Activated CD8-positive, alpha-beta T cell treated with anti-CD3 and anti-CD28 coated beads for 36 hours (primary cell): ENCODE measurements at regions not wholly inside any gene's neighbourhood (a gene's known extent, or its start where the extent isn't known, plus 50 kb on each side); places are given as distances from the start of the nearest gene placed in this dataset.

Experiments used
- ATAC-seq: fragments of 200-7000 bp; cut with Tn5 transposase; one replicate; pipeline ENCODE4 v1.10.0; 2021; ENCODE audit warnings: mild to moderate bottlenecking, moderate library complexity
- CTCF ChIA-PET: fragments of 350-600 bp; sonication (Branson Sonifier 250); formaldehyde crosslinking; loops from one replicate; lab custom pipeline; 2021; ENCODE audit warnings: antibody characterized with exemption; lab: Charles Lee
- POLR2A ChIA-PET: fragments of 350-600 bp; sonication (Branson Sonifier 250); formaldehyde crosslinking; loops from one replicate; lab custom pipeline; 2021; ENCODE audit warnings: antibody characterized with exemption; lab: Charles Lee
- DNase-seq: peaks from one replicate; pipeline ENCODE4 v3.0.0-alpha.2; 2020
- H3K27ac Mint-ChIP-seq: one replicate; pipeline ENCODE4 v1.8.0; 2021; ENCODE audit warnings: mild to moderate bottlenecking, mixed read lengths
- H3K27me3 Mint-ChIP-seq: one replicate; pipeline ENCODE4 v1.8.0; 2021; ENCODE audit warnings: mixed read lengths
- H3K36me3 Mint-ChIP-seq: one replicate; pipeline ENCODE4 v1.8.0; 2021; ENCODE audit warnings: low read depth, mixed read lengths
- H3K4me1 Mint-ChIP-seq: one replicate; pipeline ENCODE4 v1.8.0; 2021; ENCODE audit warnings: low read depth, mixed read lengths
- H3K4me3 Mint-ChIP-seq: one replicate; pipeline ENCODE4 v1.8.0; 2021; ENCODE audit warnings: mild to moderate bottlenecking, moderate library complexity, mixed read lengths
- H3K9me3 Mint-ChIP-seq: one replicate; pipeline ENCODE4 v1.8.0; 2021; ENCODE audit warnings: mixed read lengths
- intact Hi-C: fragments of 100-400 bp; cut with micrococcal nuclease; formaldehyde crosslinking; loops from one replicate; pipeline ENCODE4 v1.10.0; 2022
- TF ChIP-seq, protein P1 (sequence below): fragments of 200-600 bp; IDR thresholded peaks from one replicate; pipeline ENCODE4 v1.8.0; 2022; ENCODE audit warnings: antibody characterized with exemption, mild to moderate bottlenecking

DNA sequence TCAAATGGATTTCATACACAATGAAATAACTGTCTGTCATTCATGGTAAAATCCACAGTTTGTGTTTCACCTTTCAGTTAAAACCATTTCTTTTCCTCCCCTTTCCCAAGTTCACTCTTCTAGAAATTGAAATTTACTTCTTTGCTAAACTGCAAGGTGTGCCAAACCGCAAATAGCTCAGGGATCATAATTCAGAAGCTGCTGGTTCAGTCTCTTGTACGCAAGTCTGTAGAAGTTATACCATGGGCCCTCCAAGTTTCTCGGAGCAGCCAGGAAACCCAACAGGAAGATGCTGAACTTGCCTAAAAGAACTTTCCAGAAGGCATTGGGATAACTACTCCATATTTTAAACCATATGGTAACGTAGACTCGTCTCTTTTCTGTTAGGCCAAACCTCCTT, 268.9 kb downstream of the FLRT2 start:
- intact Hi-C loops, result no loop called here
- DNase-seq, result no peak
- Mint-ChIP-seq H3K4me1 (no peaks in the 10 kb centered on the region), H3K9me3 (no peaks in the 10 kb centered on the region), H3K27ac (no peak overlapping the region), H3K36me3 (no peaks in the 10 kb centered on the region), H3K27me3 (no peaks in the 10 kb centered on the region), H3K4me3 (no peak overlapping the region)
- ChIA-PET CTCF (no interaction called here), POLR2A (no interaction called here)
- TF ChIP-seq, protein P1, sequence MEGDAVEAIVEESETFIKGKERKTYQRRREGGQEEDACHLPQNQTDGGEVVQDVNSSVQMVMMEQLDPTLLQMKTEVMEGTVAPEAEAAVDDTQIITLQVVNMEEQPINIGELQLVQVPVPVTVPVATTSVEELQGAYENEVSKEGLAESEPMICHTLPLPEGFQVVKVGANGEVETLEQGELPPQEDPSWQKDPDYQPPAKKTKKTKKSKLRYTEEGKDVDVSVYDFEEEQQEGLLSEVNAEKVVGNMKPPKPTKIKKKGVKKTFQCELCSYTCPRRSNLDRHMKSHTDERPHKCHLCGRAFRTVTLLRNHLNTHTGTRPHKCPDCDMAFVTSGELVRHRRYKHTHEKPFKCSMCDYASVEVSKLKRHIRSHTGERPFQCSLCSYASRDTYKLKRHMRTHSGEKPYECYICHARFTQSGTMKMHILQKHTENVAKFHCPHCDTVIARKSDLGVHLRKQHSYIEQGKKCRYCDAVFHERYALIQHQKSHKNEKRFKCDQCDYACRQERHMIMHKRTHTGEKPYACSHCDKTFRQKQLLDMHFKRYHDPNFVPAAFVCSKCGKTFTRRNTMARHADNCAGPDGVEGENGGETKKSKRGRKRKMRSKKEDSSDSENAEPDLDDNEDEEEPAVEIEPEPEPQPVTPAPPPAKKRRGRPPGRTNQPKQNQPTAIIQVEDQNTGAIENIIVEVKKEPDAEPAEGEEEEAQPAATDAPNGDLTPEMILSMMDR, result no peak
- ATAC-seq, result no peak

GRCh38 chr14:85793533-85793932, 263.6 kb downstream of the FLRT2 start:
- POLR2A ChIA-PET, result no interaction called here
- intact Hi-C loops, result no loop called here
- TF ChIP-seq, protein P1, result no peak
- H3K27me3 Mint-ChIP-seq, result peaks cover 7% of the 10 kb centered on the region
- H3K27ac Mint-ChIP-seq, result no peak overlapping the region
- CTCF ChIA-PET, result no interaction called here
- H3K9me3 Mint-ChIP-seq, result no peaks in the 10 kb centered on the region
- DNase-seq (no peak), ATAC-seq (no peak)
- H3K4me3 Mint-ChIP-seq, result no peak overlapping the region
- H3K4me1 Mint-ChIP-seq, result peaks cover 7% of the 10 kb centered on the region
- H3K36me3 Mint-ChIP-seq, result no peaks in the 10 kb centered on the region

DNA sequence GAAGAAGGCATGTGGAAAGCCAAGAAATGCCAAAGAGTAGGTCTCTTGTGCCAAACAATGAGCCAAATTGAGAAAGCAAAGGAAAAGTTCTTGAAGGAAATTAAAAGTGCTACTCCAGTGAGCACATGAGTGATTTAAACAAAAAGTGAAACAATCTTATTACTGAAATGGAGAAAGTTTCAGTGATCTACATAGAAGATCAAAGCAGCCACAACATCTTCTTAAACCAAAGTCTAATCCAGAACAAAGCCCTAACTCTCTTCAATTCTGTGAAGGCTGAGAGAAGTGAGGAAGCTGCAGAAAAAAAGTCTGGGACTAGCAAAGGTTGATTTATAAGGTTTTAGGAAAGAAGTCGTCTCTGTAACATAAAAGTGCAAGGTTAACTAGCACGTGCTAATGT, 259.6 kb downstream of the FLRT2 start:
- H3K36me3 Mint-ChIP-seq, result no peaks in the 10 kb centered on the region
- H3K27ac Mint-ChIP-seq, result no peak overlapping the region
- H3K4me1 Mint-ChIP-seq, result peaks cover 7% of the 10 kb centered on the region
- peaks cover 7% of the 10 kb centered on the region for H3K27me3 Mint-ChIP-seq
- no peaks in the 10 kb centered on the region for H3K9me3 Mint-ChIP-seq
- no peak for DNase-seq
- H3K4me3 Mint-ChIP-seq, result no peak overlapping the region
- no peak for ATAC-seq
- TF ChIP-seq, protein P1, result no peak
- ChIA-PET CTCF (no interaction called here), POLR2A (no interaction called here)
- intact Hi-C loops, result loop anchor here (10.0 kb wide), 1 partner anchor 355 kb away; no protein-coding TSS in a partner anchor

DNA sequence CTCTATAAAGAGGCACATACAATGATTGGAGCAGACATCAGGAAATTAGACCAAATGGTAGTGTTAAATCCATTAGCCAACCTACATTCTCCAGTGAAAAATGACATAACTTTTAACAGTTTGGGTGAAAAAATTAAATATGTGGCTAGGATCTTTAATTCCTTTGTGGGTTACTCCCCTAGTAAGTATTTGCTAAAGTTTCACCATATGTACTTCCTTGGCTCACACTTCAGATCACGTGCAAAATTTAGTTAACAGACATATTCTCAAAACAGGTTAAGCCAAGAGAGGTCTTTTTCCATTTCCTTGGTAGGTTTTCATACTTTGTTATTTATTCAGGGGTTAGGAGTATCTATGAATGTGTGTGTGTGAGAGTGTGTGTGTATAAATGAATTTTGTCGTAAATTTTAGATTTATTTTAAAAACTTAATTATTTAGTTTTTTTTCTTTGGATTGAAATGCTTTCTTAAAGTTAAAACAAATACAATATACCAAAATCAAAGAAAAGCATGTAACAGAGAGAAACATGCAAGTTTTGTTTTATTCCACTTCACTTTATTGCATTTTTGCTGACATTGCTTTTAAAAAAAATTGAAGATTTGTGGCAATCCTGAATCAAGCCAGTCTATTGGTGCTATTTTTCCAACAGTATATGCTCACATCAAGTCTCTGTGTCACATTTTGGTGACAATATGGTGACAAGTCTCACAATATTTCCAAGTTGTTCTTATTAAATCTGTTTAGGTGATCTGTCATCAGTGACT, 258.7 kb downstream of the FLRT2 start:
- POLR2A ChIA-PET, result no interaction called here
- CTCF ChIA-PET, result no interaction called here
- Mint-ChIP-seq H3K4me3 (no peak overlapping the region), H3K4me1 (peaks cover 7% of the 10 kb centered on the region), H3K27me3 (peaks cover 9% of the 10 kb centered on the region), H3K9me3 (no peaks in the 10 kb centered on the region), H3K36me3 (no peaks in the 10 kb centered on the region), H3K27ac (no peak overlapping the region)
- intact Hi-C loops, result loop anchor here (10.0 kb wide), 1 partner anchor 354 kb away; no protein-coding TSS in a partner anchor
- DNase-seq (no peak), ATAC-seq (no peak)
- TF ChIP-seq, protein P1, result no peak

DNA sequence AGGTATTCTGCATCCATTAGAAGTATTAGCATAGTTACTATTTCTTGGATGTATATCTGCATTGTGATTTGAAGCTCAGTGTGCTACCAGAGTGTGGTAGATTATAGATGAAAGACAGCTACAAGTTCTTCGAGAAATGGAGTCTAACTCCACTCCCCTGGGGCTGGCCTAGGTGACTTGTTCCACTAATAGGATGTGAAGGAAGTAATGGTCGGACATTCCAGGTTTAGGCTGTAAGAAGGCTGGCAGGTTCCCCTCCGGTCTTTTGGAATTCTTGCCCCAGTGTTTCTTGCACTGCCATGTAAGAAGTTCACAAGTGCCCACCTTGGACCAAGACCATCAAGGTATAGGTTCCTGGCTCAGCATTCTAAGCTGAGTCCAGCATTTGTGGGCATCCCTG, 236.4 kb downstream of the FLRT2 start:
- ChIA-PET CTCF (no interaction called here), POLR2A (no interaction called here)
- ATAC-seq (no peak), DNase-seq (no peak)
- TF ChIP-seq, protein P1, result no peak
- H3K36me3 Mint-ChIP-seq, result no peaks in the 10 kb centered on the region
- no peaks in the 10 kb centered on the region for H3K27me3 Mint-ChIP-seq
- H3K9me3 Mint-ChIP-seq, result no peaks in the 10 kb centered on the region
- intact Hi-C loops, result no loop called here
- no peak overlapping the region for H3K4me3 Mint-ChIP-seq
- H3K27ac Mint-ChIP-seq, result no peak overlapping the region
- H3K4me1 Mint-ChIP-seq, result no peaks in the 10 kb centered on the region
